ENCODE measurements at regions not wholly inside any gene's neighbourhood (a gene's known extent, or its start where the extent isn't known, plus 50 kb on each side); places are given as distances from the start of the nearest gene placed in this dataset.

DNA sequence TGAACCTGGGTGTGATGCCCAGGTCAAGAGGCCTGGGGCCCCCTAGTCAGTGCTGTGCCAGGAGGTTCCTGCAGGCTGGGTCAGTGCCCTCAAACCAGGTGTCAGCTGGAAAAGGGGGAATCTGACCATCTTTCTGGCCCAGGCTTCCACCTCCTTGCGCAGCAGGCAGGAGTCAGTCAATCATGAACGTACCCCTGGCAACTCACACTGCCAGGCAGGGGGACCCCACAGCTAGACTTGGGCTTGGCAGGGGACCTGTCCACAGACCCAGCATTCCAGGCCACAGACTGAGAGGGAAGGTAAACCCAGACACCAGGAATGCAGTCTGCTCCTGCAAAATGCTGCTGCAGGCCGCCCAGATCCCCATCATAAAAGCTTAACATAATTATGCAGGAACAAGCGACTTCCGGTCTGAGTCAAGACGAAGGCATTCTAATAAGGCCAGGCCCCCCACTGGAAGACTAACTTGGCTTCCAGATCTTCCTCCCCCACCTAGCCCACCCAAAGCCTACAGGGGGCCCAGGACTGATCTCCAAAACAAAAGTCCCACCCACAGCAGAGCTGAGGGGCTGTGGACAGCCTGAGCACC is 156.3 kb downstream of the BCOR start:
- TF ChIP-seq POLR2A (IDR thresholded peaks at IDR 0.05; ENCODE audit: low read depth, low read length) (no peak), POLR2AphosphoS5 (IDR thresholded peaks at IDR 0.05; ENCODE audit: low read depth, low read length) (no peak)

All from GM12892 (cell line).